WTC11 (cell line): ENCODE measurements at regions not wholly inside any gene's neighbourhood (a gene's known extent, or its start where the extent isn't known, plus 50 kb on each side); places are given as distances from the start of the nearest gene placed in this dataset.

ENCODE experiments used
- ATAC-seq: fragments of 200-7000 bp; cut with Tn5 transposase; 2 replicates; pipeline ENCODE4 v1.10.0; 2021; ENCODE audit warnings: mild to moderate bottlenecking, moderate library complexity
- CTCF ChIA-PET: fragments of 300-600 bp; sonication (Branson Sonifier 250); formaldehyde crosslinking; loops from one replicate; lab custom pipeline; 2021; ENCODE audit warnings: antibody characterized with exemption; lab: Charles Lee
- POLR2A ChIA-PET: fragments of 350-600 bp; sonication (Branson Sonifier 250); formaldehyde crosslinking; loops from one replicate; lab custom pipeline; 2021; ENCODE audit warnings: antibody characterized with exemption; lab: Charles Lee
- DNase-seq: peaks from one replicate; pipeline ENCODE4 v3.0.0; 2021; ENCODE audit warnings: low spot score
- H3K27ac Mint-ChIP-seq: 2 replicates; pipeline ENCODE4 v1.8.0; 2021; ENCODE audit warnings: mixed read lengths
- H3K27me3 Mint-ChIP-seq: 2 replicates; pipeline ENCODE4 v1.8.0; 2021; ENCODE audit warnings: low read depth, mild to moderate bottlenecking, moderate library complexity, mixed read lengths
- H3K36me3 Mint-ChIP-seq: 2 replicates; pipeline ENCODE4 v1.8.0; 2021; ENCODE audit warnings: mixed read lengths
- H3K4me1 Mint-ChIP-seq: 2 replicates; pipeline ENCODE4 v1.8.0; 2022; ENCODE audit warnings: mixed read lengths
- H3K4me3 Mint-ChIP-seq: 2 replicates; pipeline ENCODE4 v1.8.0; 2021; ENCODE audit warnings: mild to moderate bottlenecking, moderate library complexity, mixed read lengths
- H3K9me3 Mint-ChIP-seq: 2 replicates; pipeline ENCODE4 v1.8.0; 2021; ENCODE audit warnings: mixed read lengths
- AR ChIP-seq: fragments of 250-450 bp; sonication (Bioruptor Pico); IDR thresholded peaks from 2 replicates; pipeline ENCODE4 v1.9.0; 2021; ENCODE audit warnings: mild to moderate bottlenecking
- ARID4B ChIP-seq: sonication (generic); formaldehyde crosslinking; IDR thresholded peaks from 2 replicates; pipeline ENCODE4 v1.8.0; 2023; ENCODE audit warnings: missing genetic modification reagents, mild to moderate bottlenecking, borderline replicate concordance
- ATF2 ChIP-seq: sonication (generic); formaldehyde crosslinking; IDR thresholded peaks from 2 replicates; pipeline ENCODE4 v1.8.1; 2022; ENCODE audit warnings: low read depth, missing genetic modification reagents, borderline replicate concordance
- CTCF ChIP-seq: fragments of 200-600 bp; IDR thresholded peaks from 2 replicates; pipeline ENCODE4 v1.8.0; 2022; ENCODE audit warnings: antibody characterized with exemption
- FOXJ3 ChIP-seq: sonication (generic); formaldehyde crosslinking; IDR thresholded peaks from 2 replicates; pipeline ENCODE4 v1.9.0; 2021; ENCODE audit warnings: missing genetic modification reagents, mild to moderate bottlenecking, borderline replicate concordance
- GABPB1 ChIP-seq: sonication (generic); formaldehyde crosslinking; IDR thresholded peaks from 2 replicates; pipeline ENCODE4 v1.8.1; 2023; ENCODE audit warnings: mild to moderate bottlenecking, missing genetic modification reagents
- GTF2I ChIP-seq: fragments of 250-450 bp; sonication (Bioruptor Pico); conservative IDR thresholded peaks from 2 replicates; pipeline ENCODE4 v1.4.0; 2021; ENCODE audit warnings: mild to moderate bottlenecking
- KAT7 ChIP-seq: sonication (generic); formaldehyde crosslinking; IDR thresholded peaks from 2 replicates; pipeline ENCODE4 v1.8.1; 2023; ENCODE audit warnings: missing genetic modification reagents, mild to moderate bottlenecking, borderline replicate concordance
- NFATC4 ChIP-seq: fragments of 250-450 bp; sonication (Bioruptor Pico); IDR thresholded peaks from 2 replicates; pipeline ENCODE4 v1.9.0; 2021; ENCODE audit warnings: mild to moderate bottlenecking
- NFYB ChIP-seq: sonication (generic); formaldehyde crosslinking; conservative IDR thresholded peaks from 2 replicates; pipeline ENCODE4 v1.8.0; 2022; ENCODE audit warnings: low read depth, missing genetic modification reagents
- SMAD4 ChIP-seq: sonication (generic); formaldehyde crosslinking; IDR thresholded peaks from 2 replicates; pipeline ENCODE4 v1.8.0; 2022; ENCODE audit warnings: mild to moderate bottlenecking, missing genetic modification reagents
- SOX15 ChIP-seq: fragments of 250-450 bp; sonication (Bioruptor Pico); IDR thresholded peaks from 2 replicates; pipeline ENCODE4 v1.9.0; 2021; ENCODE audit warnings: mild to moderate bottlenecking
- TCF7 ChIP-seq: sonication (generic); formaldehyde crosslinking; IDR thresholded peaks from 2 replicates; pipeline ENCODE4 v1.8.0; 2022; ENCODE audit warnings: mild to moderate bottlenecking, low read depth, missing genetic modification reagents, moderate library complexity
- TP53 ChIP-seq: sonication (generic); formaldehyde crosslinking; IDR thresholded peaks from 2 replicates; pipeline ENCODE4 v1.8.1; 2023; ENCODE audit warnings: mild to moderate bottlenecking, missing genetic modification reagents
- USF2 ChIP-seq: sonication (generic); formaldehyde crosslinking; IDR thresholded peaks from 2 replicates; pipeline ENCODE4 v1.8.1; 2023; ENCODE audit warnings: mild to moderate bottlenecking, missing genetic modification reagents, moderate library complexity
- ZNF138 ChIP-seq: sonication (generic); formaldehyde crosslinking; conservative IDR thresholded peaks from 2 replicates; pipeline ENCODE4 v1.8.1; 2022; ENCODE audit warnings: mild to moderate bottlenecking, moderate library complexity, missing genetic modification reagents
- ZNF423 ChIP-seq: fragments of 250-450 bp; sonication (Bioruptor Pico); IDR thresholded peaks from 2 replicates; pipeline ENCODE4 v2.1.2; 2022; ENCODE audit warnings: mild to moderate bottlenecking, moderate library complexity
- ZSCAN18 ChIP-seq: fragments of 250-450 bp; sonication (Bioruptor Pico); IDR thresholded peaks from 2 replicates; pipeline ENCODE4 v2.1.2; 2022; ENCODE audit warnings: mild to moderate bottlenecking, moderate library complexity

GRCh38 chr12:107873223-107873622 lies 98.7 kb downstream of the ASCL4 start:
- H3K27ac Mint-ChIP-seq: no peak overlapping the region
- no peaks in the 10 kb centered on the region for H3K4me1 Mint-ChIP-seq
- DNase-seq (peak; percentile 35), ATAC-seq (peak; percentile 64)
- peaks cover 22% of the 10 kb centered on the region for H3K27me3 Mint-ChIP-seq
- no peaks in the 10 kb centered on the region for H3K9me3 Mint-ChIP-seq
- H3K4me3 Mint-ChIP-seq: no peak overlapping the region
- ChIA-PET POLR2A (interaction anchor here (1.2 kb wide), 1 partner anchor 9 kb away, joined by 3 read pairs; no protein-coding TSS in a partner anchor), CTCF (interaction anchor here (0.6 to 2.9 kb wide), 8 partner anchors 9 to 114 kb away, joined by 3 to 14 read pairs (median 6); partner anchors contain the start of gene ASCL4)
- H3K36me3 Mint-ChIP-seq: no peaks in the 10 kb centered on the region
- TF ChIP-seq ZNF423 (CRISPR knock-in tag): no peak
- TF ChIP-seq SMAD4: no peak
- no peak for TF ChIP-seq TCF7 (CRISPR knock-in tag)
- TF ChIP-seq USF2 (CRISPR knock-in tag): no peak
- TF ChIP-seq AR (CRISPR knock-in tag): no peak
- TF ChIP-seq ARID4B (CRISPR knock-in tag): no peak
- TF ChIP-seq GABPB1 (CRISPR knock-in tag): no peak
- no peak for TF ChIP-seq SOX15 (CRISPR knock-in tag)
- TF ChIP-seq TP53: no peak
- no peak for TF ChIP-seq GTF2I
- no peak for TF ChIP-seq ZSCAN18 (CRISPR knock-in tag)
- TF ChIP-seq NFYB (CRISPR knock-in tag): no peak
- TF ChIP-seq KAT7 (CRISPR knock-in tag): no peak
- no peak for TF ChIP-seq ATF2 (CRISPR knock-in tag)
- TF ChIP-seq FOXJ3: no peak
- no peak for TF ChIP-seq CTCF
- TF ChIP-seq ZNF138: no peak
- TF ChIP-seq NFATC4 (CRISPR knock-in tag): no peak
